Natural killer cell (primary cell): ENCODE measurements at regions not wholly inside any gene's neighbourhood (a gene's known extent, or its start where the extent isn't known, plus 50 kb on each side); places are given as distances from the start of the nearest gene placed in this dataset.

Source experiments
- ATAC-seq, 3 donors: fragments of 150-1000 bp in 2 of 3; fragments of 200-7000 bp in 1 of 3; cut with Tn5 transposase; 1 replicate in 1 of 3; 2 replicates in 2 of 3; pipeline ENCODE4 v1.10.0; 2021; ENCODE audit warnings: mild to moderate bottlenecking in 2 of 3, moderate library complexity in 2 of 3
- DNase-seq, 2 donors: peaks; one replicate each; pipeline versions ENCODE4 v3.0.0 to v3.0.0-alpha.2; 2013 to 2021; ENCODE audit warnings: mixed read lengths in 1 of 2
- H3K27ac ChIP-seq: one replicate; pipeline ENCODE4 v1.5.1; 2013; ENCODE audit warnings: mild to moderate bottlenecking, low read length
- H3K27me3 ChIP-seq: one replicate; pipeline ENCODE4 v1.6.1; 2013; ENCODE audit warnings: low read length; ENCODE audit not compliant: control insufficient read depth, insufficient read depth
- H3K36me3 ChIP-seq: one replicate; pipeline ENCODE4 v1.6.1; 2013; ENCODE audit warnings: low read length; ENCODE audit not compliant: control insufficient read depth, insufficient read depth
- H3K4me1 ChIP-seq: one replicate; pipeline ENCODE4 v1.6.1; 2013; ENCODE audit warnings: low read length; ENCODE audit not compliant: control insufficient read depth, insufficient read depth
- H3K4me3 ChIP-seq: one replicate; pipeline ENCODE4 v1.5.1; 2013; ENCODE audit warnings: low read length
- H3K9me3 ChIP-seq: one replicate; pipeline ENCODE4 v1.6.1; 2013; ENCODE audit warnings: low read length; ENCODE audit not compliant: control insufficient read depth, insufficient read depth
- H3K27ac Mint-ChIP-seq, 2 donors: one replicate each; pipeline ENCODE4 v1.8.0; 2022; ENCODE audit warnings: mild to moderate bottlenecking in 2 of 2, mixed read lengths in 2 of 2, moderate library complexity in 1 of 2
- H3K27me3 Mint-ChIP-seq, 2 donors: one replicate each; pipeline ENCODE4 v1.8.0; 2022; ENCODE audit warnings: low read depth in 2 of 2, mixed read lengths in 2 of 2
- H3K36me3 Mint-ChIP-seq: one replicate; pipeline ENCODE4 v1.8.0; 2022; ENCODE audit warnings: mixed read lengths
- H3K4me1 Mint-ChIP-seq, 2 donors: one replicate each; pipeline ENCODE4 v1.8.0; 2022; ENCODE audit warnings: mixed read lengths in 2 of 2
- H3K4me3 Mint-ChIP-seq: one replicate; pipeline ENCODE4 v1.8.0; 2022; ENCODE audit warnings: mild to moderate bottlenecking, moderate library complexity, mixed read lengths
- H3K9me3 Mint-ChIP-seq, 2 donors: one replicate each; pipeline ENCODE4 v1.8.0; 2022; ENCODE audit warnings: mixed read lengths in 2 of 2
- CTCF ChIP-seq: fragments of 200-600 bp; IDR thresholded peaks from one replicate; pipeline ENCODE4 v1.8.0; 2022; ENCODE audit warnings: antibody characterized with exemption
- WGBS: methylation state at CpG from one replicate; pipeline ENCODE4 v1.1.7; 2013; ENCODE audit warnings: missing lambda C conversion rate; ENCODE audit not compliant: insufficient coverage; 5-methylcytosine and 5-hydroxymethylcytosine counted together
- intact Hi-C: fragments of 100-400 bp; cut with micrococcal nuclease; formaldehyde crosslinking; loops from one replicate; pipeline ENCODE4 v1.14.2; 2022

- intact Hi-C loops, result no loop called here
- no peaks in the 10 kb centered on the region for H3K36me3 Mint-ChIP-seq
- no CpG with 5 or more reads among the region's 1 CpG for WGBS
Observed at GRCh38 chr2:33788044-33788443, 188.9 kb upstream of the FAM98A start.

GRCh38 chr2:33786881-33787280 is 187.8 kb upstream of the FAM98A start:
- WGBS, result 87% methylated on average over 3 of the region's 5 CpGs
- Histone ChIP-seq H3K4me1 (no peaks in the 10 kb centered on the region), H3K27me3 (no peaks in the 10 kb centered on the region), H3K27ac (no peak overlapping the region), H3K4me3 (no peak overlapping the region), H3K36me3 (no peaks in the 10 kb centered on the region), H3K9me3 (no peaks in the 10 kb centered on the region)
- Mint-ChIP-seq H3K9me3 (peaks cover 7% of the 10 kb centered on the region in 2 donors), H3K4me3 (no peak overlapping the region), H3K27me3 (no peaks in the 10 kb centered on the region), H3K4me1 (no peaks in the 10 kb centered on the region), H3K27ac (no peak overlapping the region), H3K36me3 (no peaks in the 10 kb centered on the region)
- intact Hi-C loops, result no loop called here
- no peak for TF ChIP-seq CTCF
- ATAC-seq (no peak), DNase-seq (no peak)

More at GRCh38 chr2:33788044-33788443, 188.9 kb upstream of the FAM98A start:
- no peak for TF ChIP-seq CTCF
- H3K27ac ChIP-seq, result no peak overlapping the region
- Mint-ChIP-seq H3K4me1 (no peaks in the 10 kb centered on the region), H3K27ac (no peak overlapping the region), H3K4me3 (no peak overlapping the region), H3K9me3 (peaks cover 9 to 10% of the 10 kb centered on the region in 2 donors), H3K27me3 (no peaks in the 10 kb centered on the region)
- DNase-seq (no peak), ATAC-seq (no peak)
- no peaks in the 10 kb centered on the region for H3K9me3 ChIP-seq
- no peaks in the 10 kb centered on the region for H3K27me3 ChIP-seq
- no peak overlapping the region for H3K4me3 ChIP-seq
- no peaks in the 10 kb centered on the region for H3K36me3 ChIP-seq
- H3K4me1 ChIP-seq, result no peaks in the 10 kb centered on the region

DNA sequence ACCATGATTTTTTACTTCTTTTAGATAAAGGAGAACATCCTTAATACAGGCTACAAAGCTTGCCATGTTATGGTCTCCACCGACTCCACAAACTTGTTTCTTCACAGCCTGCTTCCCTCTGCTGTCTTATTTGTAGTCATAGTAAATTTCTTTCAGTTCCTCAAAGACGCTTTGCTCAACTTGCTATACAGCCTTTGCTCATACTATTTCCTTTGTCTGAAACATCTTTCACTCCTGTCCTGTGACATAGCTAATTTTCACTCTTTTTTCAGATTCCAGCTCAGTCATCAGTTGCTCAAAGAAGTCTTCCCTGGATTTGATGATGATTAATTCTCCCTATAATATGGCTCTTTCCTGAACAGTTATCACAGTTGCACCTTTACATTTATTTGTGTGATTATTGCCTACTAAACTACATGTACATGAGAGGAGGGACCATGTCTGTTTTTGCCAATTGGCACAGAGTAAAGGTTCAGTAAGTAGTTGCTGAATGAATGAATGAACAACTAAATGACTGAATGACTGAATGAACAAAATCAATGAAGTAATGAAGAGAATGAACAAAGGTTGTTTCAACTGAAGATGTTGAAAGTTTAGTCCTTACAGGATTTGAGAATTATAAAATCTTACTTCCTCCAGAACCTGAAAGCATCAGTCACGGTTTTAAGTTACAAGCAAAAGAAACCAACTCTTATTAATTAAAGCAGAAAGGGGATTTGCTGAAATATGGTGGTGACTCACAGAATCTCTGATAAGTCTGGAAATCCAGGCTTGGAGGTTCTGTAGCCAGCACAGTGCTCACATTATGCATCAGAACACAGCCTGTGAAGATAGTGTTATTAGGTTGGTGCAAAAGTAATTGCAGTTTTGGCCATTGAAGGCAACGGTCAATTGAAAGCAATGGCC is 186.4 kb upstream of the FAM98A start:
- Histone ChIP-seq H3K4me1 (no peaks in the 10 kb centered on the region), H3K36me3 (no peaks in the 10 kb centered on the region), H3K4me3 (no peak overlapping the region), H3K27me3 (no peaks in the 10 kb centered on the region), H3K27ac (no peak overlapping the region), H3K9me3 (no peaks in the 10 kb centered on the region)
- no peak overlapping the region for H3K4me3 Mint-ChIP-seq
- WGBS, result 47% methylated on average over 3 of the region's 4 CpGs
- intact Hi-C loops, result no loop called here
- H3K4me1 Mint-ChIP-seq, result no peaks in the 10 kb centered on the region
- H3K27ac Mint-ChIP-seq, result no peak overlapping the region
- no peaks in the 10 kb centered on the region for H3K36me3 Mint-ChIP-seq
- ATAC-seq (no peak), DNase-seq (no peak)
- TF ChIP-seq CTCF, result no peak
- H3K27me3 Mint-ChIP-seq, result no peaks in the 10 kb centered on the region
- peaks cover 5 to 8% of the 10 kb centered on the region in 2 donors for H3K9me3 Mint-ChIP-seq

DNA sequence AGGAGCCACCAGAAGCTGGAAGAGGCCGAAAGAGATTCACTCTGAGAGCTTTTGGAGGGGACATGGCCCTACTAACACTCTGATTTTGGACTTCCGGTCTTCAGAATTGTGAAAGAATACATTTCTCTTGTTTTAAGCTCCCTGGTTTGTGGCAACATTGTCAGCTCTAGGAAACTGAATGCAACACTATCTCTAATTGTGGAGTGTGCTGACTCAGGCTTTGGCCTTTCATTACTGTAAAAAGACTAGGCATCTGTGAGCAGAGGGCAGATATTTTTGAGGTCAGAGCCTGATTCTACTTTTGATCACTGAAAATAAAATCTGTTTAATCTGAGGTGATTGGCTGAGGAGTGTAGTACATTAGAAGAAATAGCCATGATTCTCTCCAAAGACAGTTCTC is 185.4 kb upstream of the FAM98A start:
- no peak for DNase-seq
- H3K4me3 ChIP-seq, result no peak overlapping the region
- TF ChIP-seq CTCF, result no peak
- Mint-ChIP-seq H3K27ac (no peak overlapping the region), H3K9me3 (peaks cover 5 to 9% of the 10 kb centered on the region in 2 donors), H3K36me3 (no peaks in the 10 kb centered on the region), H3K27me3 (no peaks in the 10 kb centered on the region), H3K4me1 (no peaks in the 10 kb centered on the region), H3K4me3 (no peak overlapping the region)
- no peaks in the 10 kb centered on the region for H3K9me3 ChIP-seq
- no peaks in the 10 kb centered on the region for H3K27me3 ChIP-seq
- no peak for ATAC-seq
- 84% methylated on average over 2 of the region's 2 CpGs for WGBS
- no peaks in the 10 kb centered on the region for H3K36me3 ChIP-seq
- H3K27ac ChIP-seq, result no peak overlapping the region
- H3K4me1 ChIP-seq, result no peaks in the 10 kb centered on the region
- intact Hi-C loops, result no loop called here
